ENCODE measurements at regions not wholly inside any gene's neighbourhood (a gene's known extent, or its start where the extent isn't known, plus 50 kb on each side); places are given as distances from the start of the nearest gene placed in this dataset.
"Not testable (repeated sequence)": the region's sequence is repeated elsewhere in the genome, so short reads cannot be mapped to it uniquely, and the experiment has no call there.

DNA sequence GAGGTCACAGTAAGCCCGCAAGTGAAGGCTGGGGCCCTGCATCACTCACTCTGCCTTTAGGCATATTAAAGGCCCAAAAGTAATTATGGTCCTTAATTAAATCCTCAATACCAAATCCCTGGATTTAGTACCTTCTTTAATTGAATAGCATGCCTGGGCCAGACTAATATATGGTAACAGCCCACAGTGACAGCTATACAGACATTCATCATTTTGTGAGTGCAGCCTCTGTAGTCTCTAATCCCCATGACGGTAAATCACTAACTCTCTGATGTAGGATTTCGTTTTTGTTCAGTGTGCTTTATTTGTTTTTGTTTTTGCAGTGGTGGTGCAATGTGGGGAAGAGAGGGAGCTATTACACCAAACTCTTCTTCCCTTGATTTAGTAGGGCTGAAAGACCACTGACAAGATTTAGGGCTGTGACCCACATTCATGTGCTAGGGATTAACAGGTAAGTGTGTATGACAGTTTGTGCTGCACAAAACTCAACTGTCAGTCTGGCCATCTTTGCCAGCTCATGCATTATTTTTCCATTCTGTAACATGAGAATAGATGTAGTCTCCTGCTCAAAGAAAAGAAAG, 60.6 kb upstream of the SLC39A8 start:
- H3K4me3 ChIP-seq: no peak overlapping the region
- no peak for DNase-seq
- TF ChIP-seq, protein P1, sequence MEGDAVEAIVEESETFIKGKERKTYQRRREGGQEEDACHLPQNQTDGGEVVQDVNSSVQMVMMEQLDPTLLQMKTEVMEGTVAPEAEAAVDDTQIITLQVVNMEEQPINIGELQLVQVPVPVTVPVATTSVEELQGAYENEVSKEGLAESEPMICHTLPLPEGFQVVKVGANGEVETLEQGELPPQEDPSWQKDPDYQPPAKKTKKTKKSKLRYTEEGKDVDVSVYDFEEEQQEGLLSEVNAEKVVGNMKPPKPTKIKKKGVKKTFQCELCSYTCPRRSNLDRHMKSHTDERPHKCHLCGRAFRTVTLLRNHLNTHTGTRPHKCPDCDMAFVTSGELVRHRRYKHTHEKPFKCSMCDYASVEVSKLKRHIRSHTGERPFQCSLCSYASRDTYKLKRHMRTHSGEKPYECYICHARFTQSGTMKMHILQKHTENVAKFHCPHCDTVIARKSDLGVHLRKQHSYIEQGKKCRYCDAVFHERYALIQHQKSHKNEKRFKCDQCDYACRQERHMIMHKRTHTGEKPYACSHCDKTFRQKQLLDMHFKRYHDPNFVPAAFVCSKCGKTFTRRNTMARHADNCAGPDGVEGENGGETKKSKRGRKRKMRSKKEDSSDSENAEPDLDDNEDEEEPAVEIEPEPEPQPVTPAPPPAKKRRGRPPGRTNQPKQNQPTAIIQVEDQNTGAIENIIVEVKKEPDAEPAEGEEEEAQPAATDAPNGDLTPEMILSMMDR (IDR thresholded peaks at IDR 0.05): no peak
- no peaks in the 10 kb centered on the region for H3K36me3 ChIP-seq
- H3K27me3 ChIP-seq (ENCODE audit: low read depth): no peaks in the 10 kb centered on the region
- intact Hi-C loops (cut with DNase I): no loop called here
- H3K4me1 ChIP-seq: peaks cover under 1% of the 10 kb centered on the region
- no peak overlapping the region for H3K27ac ChIP-seq
- ATAC-seq: no peak
- no peaks in the 10 kb centered on the region for H3K9me3 ChIP-seq

DNA sequence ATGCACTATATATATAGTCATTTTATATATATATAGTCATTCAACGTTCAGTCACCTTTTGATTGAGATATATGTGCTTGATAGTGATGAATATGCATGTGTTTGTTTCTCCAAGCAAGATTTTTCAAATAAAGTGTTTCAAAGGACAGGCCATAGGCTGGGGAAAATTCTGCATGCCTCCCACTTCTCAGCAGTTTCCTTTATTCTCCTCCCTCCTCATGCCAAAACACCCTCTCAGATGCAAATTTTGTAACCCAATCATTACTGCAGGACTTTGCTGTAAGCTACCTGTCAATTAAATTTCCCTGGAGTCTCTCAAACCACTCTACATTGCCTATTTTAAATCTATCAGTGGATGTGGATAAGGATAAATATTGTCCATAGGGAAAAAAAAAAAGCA, 65.6 kb upstream of the SLC39A8 start:
- peak in 1 of 2 donors; percentile 9 for ATAC-seq
- H3K27me3 ChIP-seq (ENCODE audit: low read depth); H3K27ac ChIP-seq; DNase-seq; H3K36me3 ChIP-seq; H3K9me3 ChIP-seq; intact Hi-C loops (cut with DNase I); H3K4me3 ChIP-seq: not testable (repeated sequence)
- H3K4me1 ChIP-seq: peaks cover 12% of the 10 kb centered on the region

DNA sequence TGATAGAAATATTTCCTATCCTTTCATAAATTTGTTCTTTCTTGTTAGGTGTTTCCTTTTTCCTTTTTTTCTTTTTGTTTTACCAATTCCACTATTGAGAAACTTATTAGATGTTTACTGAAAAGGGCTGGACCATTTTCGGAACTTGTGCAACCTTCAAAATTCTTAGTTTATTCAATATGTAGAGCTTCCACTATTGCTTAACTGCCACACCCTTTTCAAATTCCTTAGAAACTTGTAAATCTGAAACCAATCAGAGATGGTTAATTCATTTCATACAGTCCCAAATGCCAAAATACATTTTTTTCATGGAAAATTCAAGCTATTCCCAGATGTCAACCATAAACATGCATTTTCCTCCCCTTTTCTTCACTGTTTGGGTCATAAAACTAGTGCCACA, 66.1 kb upstream of the SLC39A8 start:
- H3K9me3 ChIP-seq: no peaks in the 10 kb centered on the region
- ATAC-seq: peak in 1 of 2 donors; percentile 59
- intact Hi-C loops (cut with DNase I): no loop called here
- TF ChIP-seq, protein P1 (IDR thresholded peaks at IDR 0.05): no peak
- no peak overlapping the region for H3K27ac ChIP-seq
- H3K4me3 ChIP-seq: no peak overlapping the region
- no peak for DNase-seq
- no peaks in the 10 kb centered on the region for H3K27me3 ChIP-seq (ENCODE audit: low read depth)
- H3K4me1 ChIP-seq: peaks cover 12% of the 10 kb centered on the region
- H3K36me3 ChIP-seq: no peaks in the 10 kb centered on the region

DNA sequence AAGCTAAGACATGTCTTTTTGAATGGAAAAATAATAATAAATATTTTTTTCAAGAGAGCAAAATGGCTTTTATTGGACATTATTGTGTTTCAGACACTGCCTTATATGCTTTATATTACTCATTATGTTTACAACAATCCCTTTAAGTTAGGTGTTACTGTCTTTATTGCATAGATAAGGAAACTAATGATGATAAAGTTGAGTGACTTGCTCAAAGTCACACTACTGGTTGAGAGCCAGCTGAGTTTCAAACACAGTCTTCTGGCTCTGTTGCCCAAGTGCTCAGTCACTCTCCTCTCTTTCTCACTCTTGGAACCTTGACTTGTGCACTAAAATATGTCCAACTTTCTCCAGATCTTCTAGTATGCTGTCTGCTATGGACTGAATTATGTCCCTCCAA, 71.5 kb upstream of the SLC39A8 start:
- intact Hi-C loops (cut with DNase I): no loop called here
- TF ChIP-seq, protein P1 (IDR thresholded peaks at IDR 0.05): no peak
- no peaks in the 10 kb centered on the region for H3K9me3 ChIP-seq
- H3K27ac ChIP-seq: no peak overlapping the region
- H3K4me3 ChIP-seq: no peak overlapping the region
- DNase-seq (no peak), ATAC-seq (no peak)
- H3K36me3 ChIP-seq: no peaks in the 10 kb centered on the region
- H3K4me1 ChIP-seq: peaks cover 3% of the 10 kb centered on the region
- no peaks in the 10 kb centered on the region for H3K27me3 ChIP-seq (ENCODE audit: low read depth)

DNA sequence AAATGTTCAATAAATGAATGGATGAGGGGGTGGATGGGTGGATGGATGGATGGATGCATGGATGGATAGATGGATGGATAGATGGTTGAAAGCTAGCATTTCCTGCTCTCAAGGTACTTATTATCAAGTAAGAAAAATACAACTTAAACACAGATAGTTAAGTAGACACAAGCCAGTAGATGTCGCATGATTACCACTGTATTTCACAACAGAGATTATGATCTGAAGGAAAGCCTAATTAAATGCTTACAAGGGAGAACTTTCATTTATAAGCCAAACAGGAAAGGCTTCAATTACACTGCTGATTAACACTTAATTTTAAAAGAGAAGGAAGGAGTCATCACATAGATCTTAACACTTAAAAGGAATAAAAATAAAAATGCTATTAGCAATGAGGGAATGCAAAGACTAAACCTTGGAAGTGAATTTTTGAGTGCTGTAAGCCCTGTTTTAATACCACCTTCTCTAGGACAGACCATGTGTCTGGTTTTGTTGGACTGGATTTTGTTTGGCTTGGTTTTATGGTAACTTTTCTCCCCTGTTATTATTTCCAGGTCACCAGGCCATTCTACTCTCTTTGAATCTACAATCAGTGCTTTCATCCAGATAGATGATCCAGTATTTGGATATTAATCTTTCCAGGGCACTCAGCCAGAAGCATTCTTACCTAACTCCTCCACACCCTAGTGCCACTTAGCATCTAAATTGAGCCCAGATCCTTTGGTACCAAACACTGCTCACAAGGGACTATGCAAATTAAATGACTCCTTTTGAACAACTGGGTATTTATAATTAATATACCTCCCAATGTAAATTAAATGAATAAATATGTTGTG, 75.5 kb upstream of the SLC39A8 start:
- no peak overlapping the region for H3K4me3 ChIP-seq
- H3K36me3 ChIP-seq: no peaks in the 10 kb centered on the region
- TF ChIP-seq, protein P1 (IDR thresholded peaks at IDR 0.05): peak; percentile 13
- H3K4me1 ChIP-seq: no peaks in the 10 kb centered on the region
- H3K27ac ChIP-seq: no peak overlapping the region
- no peak for DNase-seq
- H3K27me3 ChIP-seq (ENCODE audit: low read depth): no peaks in the 10 kb centered on the region
- peaks cover 7% of the 10 kb centered on the region for H3K9me3 ChIP-seq
- no peak for ATAC-seq
- intact Hi-C loops (cut with DNase I): no loop called here

- intact Hi-C loops (cut with DNase I): no loop called here
- Histone ChIP-seq H3K9me3 (peaks cover 7% of the 10 kb centered on the region), H3K4me3 (no peak overlapping the region), H3K27ac (no peak overlapping the region), H3K4me1 (no peaks in the 10 kb centered on the region), H3K27me3 (ENCODE audit: low read depth) (no peaks in the 10 kb centered on the region), H3K36me3 (no peaks in the 10 kb centered on the region)
- DNase-seq (no peak), ATAC-seq (no peak)
- TF ChIP-seq, protein P1 (IDR thresholded peaks at IDR 0.05): no peak
Observed at GRCh38 chr4:102422843-102423242, 77.6 kb upstream of the SLC39A8 start.
